Kidney glomerular epithelial cell (primary cell): ENCODE measurements at regions not wholly inside any gene's neighbourhood (a gene's known extent, or its start where the extent isn't known, plus 50 kb on each side); places are given as distances from the start of the nearest gene placed in this dataset.
"Not testable (repeated sequence)": the region's sequence is repeated elsewhere in the genome, so short reads cannot be mapped to it uniquely, and the experiment has no call there.

Source experiments
- DNase-seq: peaks from one replicate; lab custom pipeline; 2025; lab: John Stamatoyannopoulos, UW

DNA sequence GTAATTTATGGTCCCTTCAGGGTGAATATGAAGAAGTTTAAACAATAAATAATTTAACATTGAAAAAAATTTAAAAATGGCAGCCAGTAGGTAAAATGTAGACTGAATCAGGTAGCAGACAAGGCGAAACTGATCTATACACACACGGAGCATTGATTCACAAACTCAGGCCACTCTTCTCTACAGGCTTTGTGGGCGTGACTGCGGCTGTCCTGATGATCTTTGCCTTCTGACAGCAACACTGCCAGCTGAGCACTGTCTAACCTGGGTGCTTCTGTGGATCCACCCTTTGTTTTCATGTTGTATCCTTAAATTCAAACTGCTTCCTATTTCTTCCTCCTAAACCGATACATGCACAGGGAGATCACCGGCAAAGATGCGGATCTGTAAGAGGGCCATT lies 315.4 kb upstream of the ADCY2 start:
- no peak for DNase-seq

DNA sequence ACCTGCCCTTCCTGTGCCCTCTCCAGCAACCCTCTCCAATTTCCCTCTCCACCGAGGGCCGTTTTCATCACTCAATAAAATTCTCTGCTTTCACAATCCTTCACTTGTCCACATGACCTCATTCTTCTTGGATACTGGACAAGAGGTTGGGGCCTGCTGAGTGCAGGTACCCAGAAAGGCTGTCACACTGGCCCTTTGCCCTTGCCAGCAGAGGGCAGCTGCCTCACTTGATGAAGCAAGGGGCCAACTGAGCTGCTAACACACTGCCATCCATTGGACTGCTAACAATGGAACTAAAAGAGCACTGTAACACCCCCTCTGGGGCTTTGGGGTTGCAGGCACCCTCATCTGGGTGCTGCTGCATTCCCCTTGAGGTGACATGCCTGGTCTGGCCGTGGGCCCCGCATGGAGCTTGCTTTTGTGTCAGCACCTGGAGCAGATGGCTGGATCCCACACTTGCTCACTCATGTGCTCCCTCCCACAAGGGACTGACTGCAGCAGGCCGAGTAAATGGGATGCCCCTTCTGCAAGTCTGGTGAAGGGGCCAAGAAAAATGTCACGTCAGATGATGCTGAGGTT lies 308.1 kb upstream of the ADCY2 start:
- no peak for DNase-seq

DNA sequence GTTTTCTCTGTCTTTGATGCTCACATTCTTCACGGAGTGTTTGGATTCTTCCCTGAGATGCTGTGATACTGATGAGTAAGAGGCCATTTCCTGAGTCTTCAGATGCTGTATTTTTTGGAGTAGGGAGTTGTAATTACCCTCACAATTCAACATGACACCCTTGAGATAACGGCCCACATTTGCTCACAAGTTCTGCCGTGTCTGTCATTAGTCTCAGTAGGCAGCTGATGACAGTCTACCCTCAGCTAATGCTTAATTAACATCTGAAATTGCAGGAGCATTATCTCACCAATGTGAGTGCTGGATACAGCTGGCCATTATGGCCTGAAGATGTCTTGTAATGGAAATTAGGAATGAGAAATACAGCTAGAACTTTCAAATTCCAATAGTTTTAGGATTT lies 307.1 kb upstream of the ADCY2 start:
- DNase-seq = no peak

DNA sequence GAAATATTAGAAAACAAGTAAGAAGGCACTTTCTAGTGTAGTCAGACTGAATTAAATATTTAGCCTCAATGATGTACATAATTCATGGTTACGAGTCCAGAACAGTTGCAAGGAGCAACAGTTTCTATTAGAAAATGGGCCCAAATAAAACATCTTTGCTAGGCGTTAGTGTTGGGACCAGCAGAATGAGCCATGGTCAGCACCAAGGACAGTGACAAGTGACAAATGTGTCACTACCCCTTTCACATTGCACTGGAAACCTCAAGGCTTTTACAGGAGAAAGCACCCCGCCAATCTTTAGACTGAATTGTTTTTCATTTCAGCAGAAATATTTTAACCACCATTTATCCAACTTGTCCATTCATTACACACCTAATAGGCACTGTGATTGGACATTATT lies 301.3 kb upstream of the ADCY2 start:
- no peak for DNase-seq

DNA sequence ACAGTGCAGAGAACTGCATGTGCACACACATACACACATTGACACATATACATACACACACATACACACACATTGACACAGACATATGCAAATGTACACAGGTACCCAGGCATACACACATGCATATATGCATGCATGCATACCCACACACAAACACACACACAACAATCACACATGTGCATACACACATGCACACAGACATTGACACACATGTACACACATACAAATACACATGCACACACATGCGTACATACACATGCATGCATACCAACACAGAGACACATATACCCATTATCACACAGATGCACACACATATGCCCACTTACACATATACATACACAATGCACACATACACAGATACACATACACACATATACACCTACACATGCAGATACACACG lies 299.6 kb upstream of the ADCY2 start:
- no peak for DNase-seq

DNA sequence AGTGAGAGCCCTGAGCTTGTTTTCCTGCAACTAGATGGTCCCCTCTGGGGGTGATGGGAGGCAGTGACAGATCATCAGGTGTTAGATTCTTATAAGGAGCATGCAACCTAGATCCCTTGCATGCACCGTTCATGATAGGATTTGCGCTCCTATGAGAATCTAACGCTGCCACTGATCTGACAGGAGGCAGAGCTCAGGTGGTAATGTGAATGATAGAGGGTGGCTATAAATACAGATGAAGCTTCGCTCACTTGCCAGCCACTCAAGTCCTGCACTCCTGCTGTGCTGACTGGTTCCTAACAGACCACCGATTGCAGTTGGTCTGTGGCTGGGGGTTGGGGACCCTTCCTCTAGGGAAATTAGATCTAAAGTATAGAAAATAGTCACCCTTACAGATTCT lies 290.6 kb upstream of the ADCY2 start:
- DNase-seq = no peak

DNA sequence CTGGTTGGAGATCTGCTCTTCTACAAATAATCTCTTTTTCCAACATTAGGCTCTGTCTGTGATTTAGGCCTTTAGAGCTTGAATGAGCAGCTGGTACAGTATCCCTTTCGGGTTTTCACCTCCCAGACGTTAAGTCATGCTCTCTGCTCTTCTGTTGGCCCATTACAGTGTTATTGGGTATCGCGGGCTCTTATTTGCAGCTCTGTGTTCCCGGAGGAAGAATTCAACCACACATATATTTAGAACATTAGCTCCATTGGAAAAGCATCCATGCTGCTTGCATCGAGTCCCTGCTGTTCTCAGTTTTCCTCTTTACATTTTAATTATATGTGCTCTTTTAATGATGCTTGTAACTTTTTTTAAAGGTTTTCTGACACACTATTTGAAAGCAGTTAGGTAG lies 278.0 kb upstream of the ADCY2 start:
- DNase-seq = no peak

DNA sequence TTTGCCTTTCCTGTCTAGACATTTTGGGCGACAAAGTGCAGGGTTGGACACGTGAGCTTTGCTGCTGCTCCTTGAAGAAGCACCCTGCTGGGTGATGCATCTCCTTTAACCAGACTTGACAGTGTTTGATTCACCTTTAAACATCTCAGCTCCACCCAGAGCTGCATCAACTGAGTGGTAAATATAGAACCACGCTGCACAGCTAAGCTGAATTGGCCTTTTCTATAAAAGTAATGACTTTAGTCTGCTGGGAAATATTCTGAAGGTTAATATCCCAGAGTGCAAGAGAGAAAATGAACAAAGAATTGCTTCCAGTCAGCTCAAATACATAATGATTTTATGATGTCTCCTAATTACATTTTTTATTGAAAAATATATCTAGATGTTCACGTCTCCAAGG lies 264.3 kb upstream of the ADCY2 start:
- DNase-seq = no peak

DNA sequence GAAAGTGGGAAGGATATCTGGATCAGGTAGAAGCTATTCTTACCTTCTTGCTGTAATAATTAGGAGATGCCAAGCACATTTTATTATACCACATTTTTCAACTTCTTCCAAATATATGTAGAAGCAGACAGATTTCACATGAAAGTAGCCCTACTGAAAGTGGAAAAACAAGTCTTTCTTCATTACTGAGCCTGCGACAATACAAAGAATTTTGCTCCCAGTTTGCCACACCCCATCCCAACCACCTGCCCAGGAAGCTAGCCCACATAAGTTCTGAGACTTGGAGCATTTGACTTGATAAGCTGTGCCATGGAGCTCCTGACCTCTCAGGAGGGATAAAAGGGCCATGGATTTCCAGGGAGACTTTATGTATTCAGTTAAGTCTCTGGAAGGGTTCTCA lies 249.1 kb upstream of the ADCY2 start:
- DNase-seq = no peak

DNA sequence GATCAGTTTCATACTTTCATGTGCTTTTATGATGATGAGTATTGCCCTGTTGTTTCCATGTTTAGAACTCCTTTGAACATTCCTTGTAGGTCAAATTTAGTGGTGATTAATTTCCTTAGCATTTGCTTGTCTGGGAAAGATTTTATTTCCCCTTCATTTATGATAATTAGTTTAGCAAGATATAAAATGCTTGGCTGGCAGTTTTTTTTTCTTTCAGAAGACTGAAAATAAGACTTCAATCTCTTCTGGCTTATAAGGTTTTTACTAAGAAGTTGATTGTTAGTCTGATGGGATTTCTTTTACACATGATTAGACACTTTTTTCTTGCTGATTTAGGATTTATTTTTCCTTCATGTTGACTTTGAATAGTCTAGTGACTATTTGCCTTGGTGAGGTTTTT lies 238.9 kb upstream of the ADCY2 start:
- DNase-seq = no peak

DNA sequence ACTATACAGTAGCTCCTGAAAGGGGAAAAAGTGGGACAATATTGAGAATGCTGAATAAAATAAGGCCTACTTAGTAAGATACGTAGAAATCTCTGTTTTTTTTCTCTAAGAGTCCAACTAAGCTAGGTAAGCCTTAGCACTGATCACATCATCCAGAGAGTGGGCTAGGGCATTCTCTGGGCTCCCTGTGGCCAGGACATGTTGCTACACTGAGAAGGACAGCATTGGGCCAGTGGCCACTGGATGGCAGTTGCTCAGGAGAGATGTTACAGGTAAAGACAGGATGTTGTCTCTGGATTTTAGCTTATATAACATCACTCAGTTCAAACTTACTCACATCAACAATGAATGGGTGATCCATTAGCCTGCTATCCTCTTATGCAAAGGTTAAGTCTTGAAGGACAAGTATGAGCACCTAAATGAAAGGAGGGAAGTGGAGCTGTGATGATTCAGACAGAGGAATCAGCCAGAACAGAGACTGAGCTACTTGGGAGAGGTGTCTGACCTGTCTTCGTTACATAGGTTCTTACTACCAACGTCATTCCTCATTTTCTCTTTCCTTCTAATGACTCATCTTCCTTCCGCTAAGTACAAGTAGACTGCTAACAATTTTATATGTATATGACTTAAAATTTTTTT lies 226.6 kb upstream of the ADCY2 start:
- DNase-seq = no peak

DNA sequence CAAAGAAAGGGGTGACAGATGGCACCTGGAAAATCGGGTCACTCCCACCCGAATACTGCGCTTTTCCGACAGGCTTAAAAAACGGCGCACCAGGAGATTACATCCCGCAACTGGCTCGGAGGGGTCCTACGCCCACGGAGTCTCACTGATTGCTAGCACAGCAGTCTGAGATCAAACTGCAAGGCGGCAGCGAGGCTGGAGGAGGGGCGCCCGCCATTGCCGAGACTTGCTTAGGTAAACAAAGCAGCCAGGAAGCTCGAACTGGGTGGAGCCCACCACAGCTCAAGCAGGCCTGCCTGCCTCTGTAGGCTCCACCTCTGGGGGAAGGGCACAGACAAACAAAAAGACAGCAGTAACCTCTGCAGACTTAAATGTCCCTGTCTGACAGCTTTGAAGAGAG lies 225.2 kb upstream of the ADCY2 start:
- not testable (repeated sequence) for DNase-seq

DNA sequence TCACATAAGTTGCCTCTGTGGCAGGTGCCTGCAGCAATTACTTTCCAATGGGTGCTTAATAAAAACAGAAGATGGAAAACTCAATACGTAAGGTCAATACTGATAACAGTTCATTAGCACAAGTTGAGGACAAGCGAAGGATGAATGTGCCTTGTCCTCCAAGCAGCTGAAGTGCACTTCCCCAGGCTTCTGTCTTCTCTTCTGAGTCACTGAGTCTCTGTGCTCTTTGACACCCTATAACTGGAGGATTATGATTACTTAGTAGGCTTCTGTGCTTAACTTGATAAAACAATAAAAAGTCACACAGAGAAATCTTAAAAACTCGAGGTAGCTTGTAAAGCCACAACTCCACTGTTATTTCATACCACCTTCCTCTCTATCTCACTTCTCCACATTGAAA lies 216.6 kb upstream of the ADCY2 start:
- no peak for DNase-seq

DNA sequence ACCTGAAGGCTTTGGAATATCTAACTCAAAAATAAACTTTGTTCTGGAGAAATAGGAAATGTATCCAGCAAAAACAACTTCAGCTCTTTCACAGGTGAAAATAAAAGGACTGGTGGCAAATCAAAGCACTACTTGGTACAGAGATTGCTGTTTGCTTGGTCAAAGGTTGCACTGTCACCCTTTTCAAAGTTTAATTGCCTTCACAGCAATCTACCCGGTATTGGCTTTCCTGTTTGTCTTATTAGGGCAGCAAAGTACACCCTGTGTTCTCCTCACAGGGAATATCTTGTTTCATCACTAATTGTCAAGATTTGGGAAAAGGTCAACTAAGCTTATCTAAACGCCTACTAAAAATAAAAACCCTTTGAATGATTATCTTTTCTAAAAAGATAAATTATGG lies 214.1 kb upstream of the ADCY2 start:
- no peak for DNase-seq

DNA sequence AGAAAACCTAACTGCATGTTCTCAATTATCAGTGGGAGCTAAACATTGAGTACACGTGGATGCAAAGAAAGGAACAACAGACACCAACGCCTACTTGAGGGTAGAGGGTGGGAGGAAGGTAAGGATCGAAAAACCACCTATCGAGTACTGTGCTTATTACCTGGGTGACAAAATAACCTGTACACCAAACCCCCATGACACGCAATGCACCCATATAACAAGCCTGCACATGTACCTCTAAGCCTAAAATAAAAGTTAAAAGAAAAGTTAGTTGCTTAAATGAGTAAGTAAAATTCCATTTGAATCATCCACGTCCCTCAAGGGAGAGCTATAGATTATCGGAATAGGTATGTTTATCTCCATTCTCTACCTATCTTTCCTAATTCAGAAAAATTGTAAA lies 210.2 kb upstream of the ADCY2 start:
- DNase-seq = no peak

DNA sequence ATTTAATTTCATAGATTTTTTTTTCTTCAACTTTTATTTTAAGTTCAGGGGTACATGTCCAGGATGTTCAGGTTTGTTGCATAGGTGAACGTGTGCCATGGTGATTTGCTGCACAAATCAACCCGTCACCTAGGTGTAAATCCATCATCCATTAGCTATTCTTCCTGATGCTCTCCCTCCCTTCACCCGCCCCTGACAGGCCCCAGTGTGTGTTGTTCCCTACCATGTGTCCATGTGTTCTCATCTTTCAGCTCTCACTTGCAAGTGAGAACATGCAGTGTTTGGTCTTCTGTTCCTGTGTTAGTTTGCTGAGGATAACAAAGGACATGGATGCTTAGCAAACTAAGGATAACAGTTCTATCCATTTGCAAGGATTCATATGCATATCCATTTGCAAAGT lies 209.1 kb upstream of the ADCY2 start:
- DNase-seq = no peak

DNA sequence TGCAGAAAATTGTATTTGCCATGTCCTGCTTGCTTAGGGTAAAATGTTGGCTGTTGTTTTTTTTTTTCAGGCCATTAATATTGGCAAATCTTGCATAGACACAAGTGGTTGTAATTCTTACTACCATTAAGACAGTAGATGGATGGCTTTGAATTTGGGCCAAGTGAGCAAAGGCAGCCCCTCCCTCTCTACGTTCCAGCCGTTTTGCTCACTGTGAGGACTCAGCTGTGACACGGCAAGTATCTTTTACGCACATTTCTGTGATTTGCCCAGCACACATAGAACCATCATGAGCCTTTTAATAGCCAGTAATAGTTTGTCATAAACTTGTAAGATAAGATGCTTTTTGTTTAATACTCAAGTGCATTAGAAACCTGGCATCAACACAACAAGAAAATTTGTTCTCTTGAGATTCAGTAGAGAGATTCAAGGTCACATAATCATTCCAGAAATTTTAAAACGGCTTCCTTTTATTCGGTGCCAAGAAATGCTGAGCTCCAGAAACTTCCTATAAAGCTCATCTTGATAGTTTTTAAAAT lies 205.2 kb upstream of the ADCY2 start:
- no peak for DNase-seq

DNA sequence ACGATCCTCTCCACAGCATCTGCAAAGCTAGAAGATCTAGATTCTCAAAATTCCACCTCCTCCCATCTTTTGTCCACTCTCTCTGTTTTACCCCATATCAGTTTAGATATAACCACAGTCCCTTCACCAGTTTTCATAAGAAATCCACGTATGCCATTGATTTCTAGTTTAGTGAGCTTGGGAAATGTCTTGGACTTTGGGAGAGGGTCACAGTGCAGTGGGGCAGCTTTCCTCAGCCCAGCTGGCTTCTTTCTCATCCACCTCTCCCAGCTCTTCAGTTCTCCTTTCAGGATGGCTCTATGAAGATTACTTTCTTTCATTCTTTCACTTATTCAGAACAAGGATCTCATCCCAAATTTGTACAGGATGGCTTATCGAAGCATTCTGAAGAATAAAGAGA lies 203.9 kb upstream of the ADCY2 start:
- no peak for DNase-seq

DNA sequence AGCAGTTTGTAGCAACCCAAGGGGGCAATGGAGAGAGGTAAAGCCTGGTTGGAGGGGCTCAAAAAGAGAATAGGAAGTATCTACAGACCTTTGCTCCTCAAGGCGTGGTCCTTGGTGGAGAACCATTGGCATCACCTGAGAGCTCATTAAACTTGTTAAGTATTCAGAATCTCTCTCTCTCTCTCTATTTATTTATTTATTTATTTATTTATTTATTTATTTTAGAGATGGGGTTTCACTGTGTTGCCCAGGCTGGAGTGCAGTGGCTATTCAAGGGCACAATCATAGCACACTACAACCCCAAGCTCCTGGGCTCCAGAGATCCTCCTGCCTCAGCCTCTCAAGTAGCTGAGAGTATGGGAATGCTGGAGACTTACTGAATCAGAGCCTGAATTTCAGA lies 193.1 kb upstream of the ADCY2 start:
- DNase-seq = no peak

DNA sequence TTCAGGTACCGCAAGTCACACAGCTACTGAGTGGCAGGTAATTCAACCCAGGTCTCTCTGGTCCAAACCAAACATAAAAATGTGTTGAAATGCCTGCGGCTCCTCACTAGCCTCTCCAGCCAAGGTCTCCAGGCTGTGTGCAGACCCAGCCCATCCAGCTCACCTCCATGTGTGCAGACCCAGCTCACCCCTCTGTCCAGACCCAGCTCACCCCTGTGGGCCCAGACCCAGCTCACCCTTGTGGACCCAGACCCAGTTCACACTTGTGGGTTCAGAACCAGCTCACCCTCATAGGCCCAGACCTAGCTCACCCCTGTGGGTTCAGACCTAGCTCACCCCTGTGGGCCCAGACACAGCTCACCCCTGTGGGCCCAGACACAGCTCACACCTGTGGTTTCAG lies 188.0 kb upstream of the ADCY2 start:
- no peak for DNase-seq

DNA sequence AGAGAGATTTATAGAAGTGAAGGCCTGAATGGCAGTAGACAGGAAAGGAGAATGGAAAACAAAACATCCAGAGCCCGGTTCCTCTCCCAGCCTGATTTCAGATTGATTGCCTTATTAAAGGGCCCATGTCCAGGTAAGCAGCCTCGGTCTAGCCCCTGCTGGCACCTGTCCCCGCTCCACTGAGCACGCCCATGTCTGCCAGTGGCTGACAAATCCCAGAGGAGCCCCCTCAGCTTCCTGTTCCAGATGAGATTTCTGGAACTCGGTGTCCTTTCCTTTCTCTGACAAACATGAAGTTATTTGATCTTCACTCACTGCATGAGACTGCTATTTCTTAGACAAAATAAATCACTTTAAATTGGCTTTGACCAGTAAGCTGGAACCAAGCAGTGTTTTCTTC lies 187.0 kb upstream of the ADCY2 start:
- DNase-seq = no peak

DNA sequence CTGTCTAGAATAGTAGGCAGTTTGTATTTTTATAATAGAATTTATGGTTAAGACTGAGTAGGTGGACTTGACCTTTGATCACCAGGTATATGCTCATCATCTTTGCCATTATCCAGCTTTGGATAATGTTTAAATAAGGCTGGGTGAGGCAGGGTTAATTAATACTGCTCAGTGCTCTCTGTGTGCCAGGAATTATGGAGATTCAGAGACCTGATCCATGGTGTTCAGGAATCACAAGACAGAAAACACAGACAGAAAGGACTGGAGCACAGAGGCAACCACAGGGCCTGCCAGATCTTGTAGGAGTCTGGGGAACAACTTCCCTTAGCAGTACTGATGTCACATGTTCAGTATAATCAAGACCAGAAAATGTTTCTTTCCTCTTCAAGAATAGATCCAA lies 186.3 kb upstream of the ADCY2 start:
- DNase-seq = no peak

DNA sequence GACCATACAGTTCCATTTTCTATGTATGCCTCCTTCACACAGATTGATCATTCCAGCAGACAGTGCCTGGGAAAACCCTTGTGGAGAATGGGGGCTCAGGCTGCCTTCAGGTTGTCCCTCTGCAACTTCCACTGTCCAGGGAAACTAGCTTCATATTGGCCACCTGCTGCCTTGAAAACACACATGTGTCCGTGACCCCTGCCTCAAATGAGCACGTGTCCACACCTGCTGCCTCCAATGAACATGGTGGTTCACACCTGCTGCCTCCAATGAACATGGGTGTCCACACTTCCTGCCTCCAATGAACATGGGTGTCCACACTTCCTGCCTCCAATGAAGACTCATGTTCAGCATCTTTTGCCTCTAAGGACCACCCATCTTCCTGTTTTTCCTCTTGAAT lies 185.4 kb upstream of the ADCY2 start:
- DNase-seq = no peak

DNA sequence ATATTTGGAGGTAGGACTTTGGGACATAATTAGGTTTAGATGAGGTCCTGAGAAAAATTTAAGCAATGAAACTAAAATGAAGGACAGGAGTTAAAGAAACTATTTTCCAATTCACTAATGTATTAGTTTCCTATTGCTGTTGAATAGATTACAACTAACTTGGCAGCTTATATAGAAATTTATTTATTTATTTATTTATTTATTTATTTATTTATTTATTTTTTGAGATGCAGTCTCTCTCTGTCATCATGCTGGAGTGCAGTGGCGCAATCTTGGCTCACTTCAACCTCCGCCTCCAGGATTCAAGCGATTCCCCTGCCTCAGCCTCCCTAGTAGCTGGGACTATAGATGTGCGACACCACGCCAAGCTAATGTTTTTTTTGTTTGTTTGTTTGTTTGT lies 182.4 kb upstream of the ADCY2 start:
- DNase-seq = no peak
